ENCODE measurements at regions not wholly inside any gene's neighbourhood (a gene's known extent, or its start where the extent isn't known, plus 50 kb on each side); places are given as distances from the start of the nearest gene placed in this dataset.

- FAIRE-seq (no peak), DNase-seq (ENCODE audit: low read depth, low spot score) (no peak)
- Histone ChIP-seq H3K4me2 (ENCODE audit: control insufficient read depth, extremely low read depth, insufficient read depth, low read depth, low read length) (no peak overlapping the region), H3K27ac (ENCODE audit: control insufficient read depth, insufficient read depth, low read length) (no peak overlapping the region), H3K9me3 (ENCODE audit: control insufficient read depth, low read depth, low read length) (no peaks in the 10 kb centered on the region), H3K36me3 (ENCODE audit: control insufficient read depth in 2 of 2, extremely low read depth in 1 of 2, insufficient read depth in 2 of 2, low read length in 2 of 2) (no peaks in the 10 kb centered on the region), H3K27me3 (ENCODE audit: control insufficient read depth, extremely low read depth, insufficient read depth, low read length) (no peaks in the 10 kb centered on the region), H4K20me1 (ENCODE audit: control insufficient read depth, extremely low read depth, insufficient read depth, low read length) (no peaks in the 10 kb centered on the region), H3K9me1 (ENCODE audit: control insufficient read depth, extremely low read depth, insufficient read depth, low read length) (no peaks in the 10 kb centered on the region), H3K4me1 (ENCODE audit: control insufficient read depth, extremely low read depth, insufficient read depth, low read length) (peaks cover 10% of the 10 kb centered on the region), H3K9ac (ENCODE audit: control insufficient read depth, extremely low read depth, insufficient read depth, low read length) (no peak overlapping the region), H2AFZ (ENCODE audit: control insufficient read depth, low read length) (no peak overlapping the region), H3K4me3 (ENCODE audit: control insufficient read depth in 2 of 3, extremely low read depth in 1 of 3, insufficient read depth in 2 of 3, low read depth in 1 of 3, low read length in 3 of 3) (no peak overlapping the region), H3K79me2 (ENCODE audit: control insufficient read depth, insufficient read depth, low read length) (no peaks in the 10 kb centered on the region)
- TF ChIP-seq EZH2 (IDR thresholded peaks at IDR 0.05; ENCODE audit: low read length) (no peak), CTCF (optimal IDR thresholded peaks at IDR 0.05 in 1 of 3, IDR thresholded peaks at IDR 0.05 in 1 of 3, conservative IDR thresholded peaks at IDR 0.05 in 1 of 3; ENCODE audit: extremely low read depth in 1 of 3, insufficient read depth in 2 of 3, low read length in 3 of 3) (no peak)
- dilution Hi-C loops (cut with MboI; ENCODE audit: extremely low pct_ligation_motif_present, low sequenced_read_pairs) = no loop called here
These were observed 277.2 kb downstream of the BCL2 start for GRCh38 chr18:63042351-63042750.

GRCh38 chr18:63040788-63041410 is 278.7 kb downstream of the BCL2 start:
- H3K9me3 ChIP-seq (ENCODE audit: control insufficient read depth, low read depth, low read length) = no peaks in the 10 kb centered on the region
- no peaks in the 10 kb centered on the region for H3K36me3 ChIP-seq (ENCODE audit: control insufficient read depth in 2 of 2, extremely low read depth in 1 of 2, insufficient read depth in 2 of 2, low read length in 2 of 2)
- no peak overlapping the region for H3K27ac ChIP-seq (ENCODE audit: control insufficient read depth, insufficient read depth, low read length)
- TF ChIP-seq EZH2 (IDR thresholded peaks at IDR 0.05; ENCODE audit: low read length) = no peak
- H2AFZ ChIP-seq (ENCODE audit: control insufficient read depth, low read length) = no peak overlapping the region
- H3K9ac ChIP-seq (ENCODE audit: control insufficient read depth, extremely low read depth, insufficient read depth, low read length) = no peak overlapping the region
- no peaks in the 10 kb centered on the region for H4K20me1 ChIP-seq (ENCODE audit: control insufficient read depth, extremely low read depth, insufficient read depth, low read length)
- H3K4me2 ChIP-seq (ENCODE audit: control insufficient read depth, extremely low read depth, insufficient read depth, low read depth, low read length) = no peak overlapping the region
- FAIRE-seq (no peak), DNase-seq (ENCODE audit: low read depth, low spot score) (no peak)
- dilution Hi-C loops (cut with MboI; ENCODE audit: extremely low pct_ligation_motif_present, low sequenced_read_pairs) = no loop called here
- H3K79me2 ChIP-seq (ENCODE audit: control insufficient read depth, insufficient read depth, low read length) = no peaks in the 10 kb centered on the region
- H3K27me3 ChIP-seq (ENCODE audit: control insufficient read depth, extremely low read depth, insufficient read depth, low read length) = no peaks in the 10 kb centered on the region
- peaks cover 6% of the 10 kb centered on the region for H3K4me1 ChIP-seq (ENCODE audit: control insufficient read depth, extremely low read depth, insufficient read depth, low read length)
- no peaks in the 10 kb centered on the region for H3K9me1 ChIP-seq (ENCODE audit: control insufficient read depth, extremely low read depth, insufficient read depth, low read length)
- no peak overlapping the region for H3K4me3 ChIP-seq (ENCODE audit: control insufficient read depth in 2 of 3, extremely low read depth in 1 of 3, insufficient read depth in 2 of 3, low read depth in 1 of 3, low read length in 3 of 3)

GRCh38 chr18:63037491-63037890 is 282.1 kb downstream of the BCL2 start:
- Histone ChIP-seq H3K4me1 (ENCODE audit: control insufficient read depth, extremely low read depth, insufficient read depth, low read length) (no peaks in the 10 kb centered on the region), H3K9me1 (ENCODE audit: control insufficient read depth, extremely low read depth, insufficient read depth, low read length) (no peaks in the 10 kb centered on the region), H3K4me2 (ENCODE audit: control insufficient read depth, extremely low read depth, insufficient read depth, low read depth, low read length) (no peak overlapping the region), H4K20me1 (ENCODE audit: control insufficient read depth, extremely low read depth, insufficient read depth, low read length) (no peaks in the 10 kb centered on the region), H3K27ac (ENCODE audit: control insufficient read depth, insufficient read depth, low read length) (no peak overlapping the region), H3K9ac (ENCODE audit: control insufficient read depth, extremely low read depth, insufficient read depth, low read length) (no peak overlapping the region), H3K79me2 (ENCODE audit: control insufficient read depth, insufficient read depth, low read length) (no peaks in the 10 kb centered on the region), H3K27me3 (ENCODE audit: control insufficient read depth, extremely low read depth, insufficient read depth, low read length) (no peaks in the 10 kb centered on the region), H3K9me3 (ENCODE audit: control insufficient read depth, low read depth, low read length) (no peaks in the 10 kb centered on the region), H3K4me3 (ENCODE audit: control insufficient read depth in 2 of 3, extremely low read depth in 1 of 3, insufficient read depth in 2 of 3, low read depth in 1 of 3, low read length in 3 of 3) (no peak overlapping the region), H3K36me3 (ENCODE audit: control insufficient read depth in 2 of 2, extremely low read depth in 1 of 2, insufficient read depth in 2 of 2, low read length in 2 of 2) (no peaks in the 10 kb centered on the region), H2AFZ (ENCODE audit: control insufficient read depth, low read length) (no peak overlapping the region)
- no peak for DNase-seq (ENCODE audit: low read depth, low spot score)
- dilution Hi-C loops (cut with MboI; ENCODE audit: extremely low pct_ligation_motif_present, low sequenced_read_pairs) = no loop called here
- TF ChIP-seq CTCF (optimal IDR thresholded peaks at IDR 0.05 in 1 of 3, IDR thresholded peaks at IDR 0.05 in 1 of 3, conservative IDR thresholded peaks at IDR 0.05 in 1 of 3; ENCODE audit: extremely low read depth in 1 of 3, insufficient read depth in 2 of 3, low read length in 3 of 3) (no peak), EZH2 (IDR thresholded peaks at IDR 0.05; ENCODE audit: low read length) (no peak)
- FAIRE-seq = no peak

Measured in keratinocyte (primary cell).